Right ventricle myocardium inferior (tissue), 1 donor: ENCODE measurements at regions not wholly inside any gene's neighbourhood (a gene's known extent, or its start where the extent isn't known, plus 50 kb on each side); places are given as distances from the start of the nearest gene placed in this dataset.
"Not testable (repeated sequence)": the region's sequence is repeated elsewhere in the genome, so short reads cannot be mapped to it uniquely, and the experiment has no call there.

ENCODE experiments used
- ATAC-seq: fragments of 200-7000 bp; cut with Tn5 transposase; one replicate; pipeline ENCODE4 v1.9.1; 2020; ENCODE audit warnings: mild to moderate bottlenecking, moderate library complexity
- DNase-seq: peaks from one replicate; pipeline ENCODE4 v3.0.0; 2021; ENCODE audit errors: missing footprints
- intact Hi-C: fragments of 100-400 bp; cut with DNase I; formaldehyde crosslinking; loops from one replicate; pipeline ENCODE4 v1.11.0; 2022
- donor health status: DM: no; HTN: yes; CAD: no; lungs with severe emphysema.

GRCh38 chr5:8561854-8562253 lies 692.9 kb downstream of the MTRR start:
- intact Hi-C loops: no loop called here

DNA sequence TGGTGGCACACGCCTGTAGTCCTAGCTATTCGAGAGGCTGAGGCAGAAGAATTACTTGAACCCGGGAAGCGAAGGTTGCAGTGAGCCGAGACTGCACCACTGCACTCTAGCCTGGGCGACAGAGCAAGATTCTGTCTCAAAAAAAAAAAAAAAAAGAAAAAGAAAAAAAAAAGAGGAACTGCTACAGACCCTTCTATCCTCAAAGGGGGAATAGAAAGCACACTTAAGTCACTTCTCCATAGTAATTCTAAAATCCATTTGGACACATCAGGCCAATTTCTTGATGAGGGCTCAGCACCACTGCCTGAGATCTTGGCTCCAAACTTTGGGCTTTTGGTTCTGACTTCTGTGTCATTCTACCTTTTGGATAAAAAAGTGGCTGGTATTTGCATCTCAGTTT lies 694.6 kb downstream of the MTRR start:
- ATAC-seq, intact Hi-C loops, DNase-seq: not testable (repeated sequence)

More at GRCh38 chr5:8561854-8562253, 692.9 kb downstream of the MTRR start:
- ATAC-seq: no peak
- no peak for DNase-seq

GRCh38 chr5:8568858-8569257 lies 699.9 kb downstream of the MTRR start:
- DNase-seq (no peak), ATAC-seq (no peak)
- intact Hi-C loops: no loop called here

DNA sequence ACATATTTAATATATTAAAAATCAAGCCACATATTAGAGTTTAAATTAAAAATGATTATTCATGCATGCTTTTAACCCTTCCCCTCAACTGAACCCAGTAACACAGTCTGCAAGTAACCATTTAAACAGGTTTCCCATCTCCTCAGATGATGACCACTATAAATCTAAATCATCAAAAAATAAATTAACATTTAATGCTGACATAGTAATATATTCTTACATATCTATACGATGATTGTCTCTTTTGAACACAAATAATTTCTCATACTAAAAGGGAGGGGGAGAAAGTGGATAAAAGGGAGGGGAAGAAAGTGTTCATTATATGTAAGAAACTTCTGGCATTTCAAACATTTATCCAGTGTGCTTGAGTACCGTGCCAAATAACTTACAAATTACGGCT lies 701.6 kb downstream of the MTRR start:
- ATAC-seq: no peak
- intact Hi-C loops: no loop called here
- DNase-seq: no peak

DNA sequence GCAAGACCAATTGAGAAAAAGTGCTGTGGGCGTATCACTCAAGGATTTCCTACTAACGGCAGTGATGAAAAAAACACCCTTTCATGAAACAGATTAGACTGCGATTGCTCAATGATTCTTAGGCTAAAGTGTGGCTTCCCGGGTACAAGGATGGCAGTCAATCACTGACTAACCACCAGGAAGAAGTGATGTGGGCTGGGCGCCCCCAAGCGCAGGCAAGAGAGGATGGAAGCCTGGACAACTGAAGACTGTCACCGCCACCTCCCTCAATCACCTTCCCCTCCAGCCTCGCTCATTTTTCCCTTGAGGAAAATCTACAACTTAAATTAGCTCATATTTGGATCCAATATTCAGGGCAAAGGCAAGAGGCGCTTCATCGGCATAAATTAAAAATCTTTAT lies 707.2 kb downstream of the MTRR start:
- DNase-seq (no peak), ATAC-seq (no peak)
- intact Hi-C loops: no loop called here

- ATAC-seq (no peak), DNase-seq (no peak)
- intact Hi-C loops: no loop called here
Observed at GRCh38 chr5:8577792-8578191, 708.8 kb downstream of the MTRR start.

GRCh38 chr5:8580298-8580697 lies 711.4 kb downstream of the MTRR start:
- intact Hi-C loops: no loop called here
- no peak for ATAC-seq
- no peak for DNase-seq

DNA sequence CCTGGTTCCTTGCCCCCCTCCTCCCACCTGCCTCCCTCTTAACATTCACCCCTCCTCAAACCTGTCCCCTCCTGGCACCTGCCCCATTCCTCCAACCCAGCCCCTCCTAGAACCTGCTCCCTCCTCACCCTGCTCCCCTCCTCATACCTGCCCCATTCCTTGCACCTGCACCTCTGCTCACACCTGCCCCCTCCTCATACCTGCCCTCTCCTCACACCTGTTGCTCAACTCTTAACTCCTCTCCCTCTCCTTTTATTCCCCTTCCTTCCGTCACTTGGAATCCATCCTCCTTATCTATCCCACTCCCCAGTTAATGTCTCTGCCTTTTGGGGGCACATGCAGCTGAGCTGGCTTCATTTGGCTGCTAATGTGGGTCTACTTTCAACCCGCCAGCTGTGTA lies 712.1 kb downstream of the MTRR start:
- ATAC-seq (no peak), DNase-seq (no peak)
- intact Hi-C loops: no loop called here

DNA sequence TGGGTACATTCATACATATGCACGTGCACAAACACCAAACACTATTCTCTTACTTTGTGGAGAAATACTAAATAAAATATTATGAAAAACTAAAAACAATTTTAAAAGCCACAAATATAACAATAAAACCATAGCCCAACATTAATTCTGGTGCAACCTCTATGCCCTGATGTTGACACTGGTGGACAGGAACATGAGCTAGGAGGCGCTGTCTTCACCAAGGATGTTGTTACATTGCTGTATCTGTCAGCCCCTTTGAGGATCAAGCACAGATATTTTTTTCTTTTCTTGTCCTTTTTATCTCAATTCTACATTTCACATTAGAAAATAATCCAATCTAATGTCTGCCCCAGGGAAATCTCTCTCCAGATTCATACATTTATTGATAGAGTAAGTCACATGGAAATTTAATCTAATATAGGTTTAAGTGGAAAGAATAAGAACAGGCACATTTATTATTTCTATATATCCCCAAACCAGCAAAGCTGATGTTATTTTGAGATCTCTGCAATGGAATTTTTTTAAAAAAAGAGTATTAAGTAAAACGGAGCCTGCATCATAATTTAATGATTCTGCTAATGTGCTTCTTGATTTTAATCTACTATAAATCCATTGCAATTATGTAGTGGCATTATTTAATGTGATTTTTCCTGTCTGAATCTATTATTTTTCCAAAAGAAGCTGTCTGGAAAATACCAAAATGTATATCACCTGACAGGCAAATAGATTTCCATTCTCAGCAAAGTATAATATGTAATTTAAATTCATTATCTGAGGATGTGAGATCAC lies 716.5 kb downstream of the MTRR start:
- DNase-seq (no peak), ATAC-seq (no peak)
- intact Hi-C loops: no loop called here

DNA sequence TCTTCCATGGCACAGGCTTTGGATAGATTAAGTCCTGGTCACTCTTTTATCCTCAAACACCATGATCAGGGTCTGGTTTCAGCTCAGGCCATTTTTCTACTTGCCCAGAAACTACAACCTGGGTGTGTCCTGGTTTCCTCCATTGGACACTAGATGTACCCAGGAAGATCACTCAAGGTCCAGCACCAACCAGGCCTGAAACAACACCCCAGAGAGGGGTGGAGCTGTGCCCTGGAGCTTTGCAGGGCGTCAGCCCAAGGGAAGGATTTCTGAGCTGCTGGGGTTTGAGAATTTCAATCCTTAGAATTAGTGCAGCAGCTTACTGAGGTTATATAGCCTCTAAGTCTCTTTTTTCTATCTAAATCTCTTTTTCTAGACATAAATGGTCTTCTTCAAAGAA lies 722.0 kb downstream of the MTRR start:
- intact Hi-C loops: no loop called here
- ATAC-seq: no peak
- DNase-seq: no peak

GRCh38 chr5:8598356-8598755 lies 729.4 kb downstream of the MTRR start:
- DNase-seq (no peak), ATAC-seq (no peak)
- intact Hi-C loops: no loop called here

- ATAC-seq (no peak), DNase-seq (no peak)
- intact Hi-C loops: no loop called here
Observed at GRCh38 chr5:8598996-8599395, 730.0 kb downstream of the MTRR start.

DNA sequence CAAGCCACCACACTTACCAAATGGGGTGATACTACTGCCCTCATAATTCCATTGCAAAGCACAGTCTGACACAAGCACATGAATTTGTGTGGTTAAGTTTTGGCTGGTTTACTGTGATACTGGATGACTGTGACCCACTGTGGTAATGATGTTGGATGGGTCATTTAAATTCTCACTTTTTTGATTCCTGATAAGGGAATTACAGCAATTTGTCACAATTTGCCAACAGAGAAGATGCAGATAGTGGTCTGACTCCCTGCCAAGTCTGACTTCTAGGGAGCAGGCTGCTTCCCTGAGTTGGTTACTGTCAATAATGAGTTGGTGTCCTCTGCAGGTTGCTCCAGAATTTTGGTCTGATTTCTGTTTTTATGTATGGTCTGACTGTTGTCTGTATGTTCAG lies 731.9 kb downstream of the MTRR start:
- intact Hi-C loops: no loop called here
- ATAC-seq (no peak), DNase-seq (no peak)

DNA sequence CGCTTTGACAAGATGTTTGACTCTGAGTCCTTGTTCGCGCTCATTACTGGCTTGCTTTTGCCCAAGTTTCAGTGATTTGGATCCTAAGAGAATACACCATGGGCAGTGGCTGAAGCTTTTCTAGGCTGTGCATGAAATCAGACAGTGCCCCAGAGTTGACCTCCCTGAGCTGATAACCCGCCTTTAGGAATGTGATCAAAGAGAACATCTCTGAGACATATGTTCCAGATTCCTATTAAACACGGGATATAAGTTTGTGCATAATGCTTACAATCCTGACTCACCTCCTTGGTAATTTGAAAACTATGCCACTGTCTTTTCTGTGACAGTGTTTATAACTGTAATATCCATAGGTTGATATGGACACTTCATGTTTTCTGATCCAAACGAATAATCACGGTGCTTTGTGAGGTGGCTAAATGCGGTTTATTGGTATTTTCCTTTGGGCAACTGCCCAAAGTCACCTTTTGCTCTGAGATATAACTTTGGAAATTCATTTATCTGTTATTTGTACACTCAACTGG lies 732.9 kb downstream of the MTRR start:
- no peak for ATAC-seq
- intact Hi-C loops: no loop called here
- no peak for DNase-seq

DNA sequence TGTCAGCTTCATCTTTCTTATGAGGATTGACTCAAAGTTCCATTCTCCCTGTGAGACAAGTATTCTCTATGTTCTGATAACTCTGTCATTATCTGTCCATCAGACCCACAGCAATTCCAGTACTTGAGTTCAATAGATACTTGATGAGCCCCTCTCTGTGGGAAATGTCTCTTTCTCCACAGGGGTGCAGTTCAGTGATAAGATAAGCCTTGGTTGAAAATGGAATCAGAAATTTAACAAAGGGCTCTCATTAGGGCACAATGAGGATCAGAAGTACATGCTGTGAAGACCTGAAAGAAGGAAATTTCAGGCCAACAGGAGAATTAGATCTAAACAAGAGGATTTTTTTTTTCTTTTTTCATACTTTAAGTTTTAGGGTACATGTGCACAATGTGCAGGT lies 737.3 kb downstream of the MTRR start:
- intact Hi-C loops: no loop called here
- no peak for ATAC-seq
- no peak for DNase-seq

DNA sequence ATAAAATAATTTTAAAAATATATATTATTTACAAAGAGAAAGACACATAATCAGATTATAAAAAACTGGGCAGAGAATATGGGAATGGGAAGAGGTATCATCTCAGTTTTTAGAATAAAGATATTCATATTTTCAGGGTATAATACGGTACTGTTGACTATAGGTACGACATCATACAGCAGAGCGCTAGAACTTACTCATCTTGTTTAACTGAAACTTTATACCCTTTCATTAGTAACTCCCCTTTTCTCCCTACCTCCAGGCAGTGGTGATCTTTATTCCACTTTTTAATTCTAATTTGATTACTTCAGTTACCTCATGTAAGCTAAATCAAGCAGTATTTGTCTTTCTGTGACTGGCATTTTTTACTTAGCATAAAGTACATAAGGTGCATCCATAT lies 742.1 kb downstream of the MTRR start:
- intact Hi-C loops: no loop called here
- DNase-seq (no peak), ATAC-seq (no peak)

DNA sequence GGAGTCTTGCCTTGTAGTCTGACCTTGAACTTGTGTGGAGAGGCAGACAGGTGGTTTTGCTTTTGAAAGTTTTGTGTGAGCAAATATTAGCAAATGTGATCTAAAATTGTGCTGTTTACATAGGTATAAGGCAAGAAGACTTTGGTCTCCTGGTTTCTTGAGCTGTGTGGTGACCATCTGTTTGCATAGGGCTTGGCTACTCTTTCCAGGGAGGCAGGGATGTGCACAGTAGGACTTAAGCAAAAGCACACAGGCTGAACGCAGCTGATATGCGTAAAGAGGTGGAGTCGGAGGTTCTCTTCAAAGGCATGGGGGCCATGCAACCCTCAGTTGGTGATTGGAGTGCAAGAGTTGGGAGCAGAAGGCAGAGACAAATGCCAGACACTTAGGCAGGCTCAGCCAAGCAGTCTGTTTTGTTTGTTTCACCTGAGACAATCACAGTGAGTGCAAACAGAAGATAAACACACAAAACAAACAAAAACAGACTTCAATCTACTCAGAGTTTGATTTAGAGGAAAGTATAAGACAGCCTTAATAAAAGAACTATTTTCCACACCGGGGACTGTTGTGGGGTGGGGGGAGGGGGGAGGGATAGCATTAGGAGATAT lies 744.2 kb downstream of the MTRR start:
- ATAC-seq (no peak), DNase-seq (no peak)
- intact Hi-C loops: no loop called here

GRCh38 chr5:8615142-8615858 lies 746.4 kb downstream of the MTRR start:
- DNase-seq (no peak), ATAC-seq (no peak)
- intact Hi-C loops: no loop called here

GRCh38 chr5:8628521-8628920 lies 759.6 kb downstream of the MTRR start:
- ATAC-seq: no peak
- no peak for DNase-seq
- intact Hi-C loops: no loop called here

- intact Hi-C loops: no loop called here
- ATAC-seq: no peak
- no peak for DNase-seq
Observed at GRCh38 chr5:8633259-8633658, 764.3 kb downstream of the MTRR start.
